GM12865 (cell line): ENCODE measurements at regions not wholly inside any gene's neighbourhood (a gene's known extent, or its start where the extent isn't known, plus 50 kb on each side); places are given as distances from the start of the nearest gene placed in this dataset.

Experiments
- DNase-seq: peaks from one replicate; pipeline ENCODE4 v3.0.0; 2010; ENCODE audit warnings: low read depth
- H3K4me3 ChIP-seq: 2 replicates; pipeline ENCODE4 v1.5.1; 2011; ENCODE audit warnings: mild to moderate bottlenecking, low read depth, low read length, control low read depth
- TF ChIP-seq, protein P1 (sequence below): IDR thresholded peaks from 2 replicates; pipeline ENCODE4 v1.5.1; 2011; ENCODE audit warnings: low read length, control low read depth, low read depth, inconsistent platforms; ENCODE audit not compliant: insufficient read depth; ENCODE audit errors: missing control alignments

DNA sequence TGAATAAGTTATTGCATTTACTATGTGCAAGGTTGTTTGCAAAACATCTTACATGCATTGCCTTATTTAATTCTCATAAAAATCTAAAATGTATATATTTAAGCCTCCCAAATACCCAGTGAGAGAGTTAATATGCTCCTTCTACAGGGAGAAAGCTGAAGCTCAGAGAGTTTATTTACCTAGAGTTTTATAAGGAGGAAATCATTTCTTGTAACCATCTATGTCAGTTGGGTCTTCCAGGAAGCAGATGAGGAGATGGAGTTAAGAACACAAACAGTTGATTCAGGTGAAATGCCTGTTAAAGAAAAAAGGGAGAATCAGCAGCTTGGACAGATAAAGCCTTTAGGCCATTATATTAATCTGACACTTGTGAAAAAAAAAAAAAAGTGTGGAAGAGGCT lies 62.6 kb upstream of the DHX40 start:
- H3K4me3 ChIP-seq, result no peak overlapping the region
- no peak for DNase-seq
- TF ChIP-seq, protein P1, sequence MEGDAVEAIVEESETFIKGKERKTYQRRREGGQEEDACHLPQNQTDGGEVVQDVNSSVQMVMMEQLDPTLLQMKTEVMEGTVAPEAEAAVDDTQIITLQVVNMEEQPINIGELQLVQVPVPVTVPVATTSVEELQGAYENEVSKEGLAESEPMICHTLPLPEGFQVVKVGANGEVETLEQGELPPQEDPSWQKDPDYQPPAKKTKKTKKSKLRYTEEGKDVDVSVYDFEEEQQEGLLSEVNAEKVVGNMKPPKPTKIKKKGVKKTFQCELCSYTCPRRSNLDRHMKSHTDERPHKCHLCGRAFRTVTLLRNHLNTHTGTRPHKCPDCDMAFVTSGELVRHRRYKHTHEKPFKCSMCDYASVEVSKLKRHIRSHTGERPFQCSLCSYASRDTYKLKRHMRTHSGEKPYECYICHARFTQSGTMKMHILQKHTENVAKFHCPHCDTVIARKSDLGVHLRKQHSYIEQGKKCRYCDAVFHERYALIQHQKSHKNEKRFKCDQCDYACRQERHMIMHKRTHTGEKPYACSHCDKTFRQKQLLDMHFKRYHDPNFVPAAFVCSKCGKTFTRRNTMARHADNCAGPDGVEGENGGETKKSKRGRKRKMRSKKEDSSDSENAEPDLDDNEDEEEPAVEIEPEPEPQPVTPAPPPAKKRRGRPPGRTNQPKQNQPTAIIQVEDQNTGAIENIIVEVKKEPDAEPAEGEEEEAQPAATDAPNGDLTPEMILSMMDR, result no peak

DNA sequence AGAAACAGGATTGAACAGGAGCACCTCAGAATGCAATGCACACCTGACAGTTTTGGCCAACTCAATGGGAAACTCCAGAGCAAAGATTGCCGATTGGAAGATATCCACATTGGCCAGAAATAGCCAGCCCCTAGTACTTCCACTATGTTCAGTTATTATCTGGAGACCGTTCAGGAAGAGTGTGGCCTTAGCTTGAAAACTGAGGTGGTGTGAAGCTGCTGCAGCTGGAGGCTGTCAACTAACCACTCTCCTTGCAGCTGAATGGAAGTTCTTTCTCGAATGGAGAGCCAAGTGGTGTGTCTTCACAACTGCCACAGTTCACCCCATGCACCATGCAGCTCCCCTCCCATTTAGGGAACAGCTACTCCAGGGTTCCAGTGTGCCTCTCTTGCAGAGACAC lies 61.9 kb upstream of the DHX40 start:
- TF ChIP-seq, protein P1, result no peak
- H3K4me3 ChIP-seq, result no peak overlapping the region
- no peak for DNase-seq

DNA sequence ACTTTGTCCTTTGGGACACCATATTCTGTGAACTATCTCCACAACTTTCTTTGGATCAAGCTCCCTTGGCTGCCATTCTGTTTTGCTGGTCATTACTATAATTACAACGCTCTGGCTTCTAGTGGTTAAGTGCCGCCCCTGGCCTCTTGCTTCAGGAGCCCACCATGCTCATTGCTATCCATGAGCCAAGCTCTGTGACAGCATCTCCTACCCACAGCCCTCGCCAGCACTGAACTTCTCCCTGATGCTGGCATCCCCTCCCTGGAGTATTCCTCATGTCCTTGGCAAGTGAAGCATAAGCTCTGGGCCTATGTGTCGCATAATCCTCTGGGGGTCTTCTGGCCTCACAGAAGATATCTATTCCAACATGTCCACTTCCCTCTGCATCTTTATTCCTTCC lies 60.6 kb upstream of the DHX40 start:
- no peak for DNase-seq
- H3K4me3 ChIP-seq, result no peak overlapping the region
- TF ChIP-seq, protein P1, result no peak

GRCh38 chr17:59505610-59506276 lies 59.7 kb upstream of the DHX40 start:
- no peak overlapping the region for H3K4me3 ChIP-seq
- TF ChIP-seq, protein P1, result no peak
- DNase-seq, result no peak

DNA sequence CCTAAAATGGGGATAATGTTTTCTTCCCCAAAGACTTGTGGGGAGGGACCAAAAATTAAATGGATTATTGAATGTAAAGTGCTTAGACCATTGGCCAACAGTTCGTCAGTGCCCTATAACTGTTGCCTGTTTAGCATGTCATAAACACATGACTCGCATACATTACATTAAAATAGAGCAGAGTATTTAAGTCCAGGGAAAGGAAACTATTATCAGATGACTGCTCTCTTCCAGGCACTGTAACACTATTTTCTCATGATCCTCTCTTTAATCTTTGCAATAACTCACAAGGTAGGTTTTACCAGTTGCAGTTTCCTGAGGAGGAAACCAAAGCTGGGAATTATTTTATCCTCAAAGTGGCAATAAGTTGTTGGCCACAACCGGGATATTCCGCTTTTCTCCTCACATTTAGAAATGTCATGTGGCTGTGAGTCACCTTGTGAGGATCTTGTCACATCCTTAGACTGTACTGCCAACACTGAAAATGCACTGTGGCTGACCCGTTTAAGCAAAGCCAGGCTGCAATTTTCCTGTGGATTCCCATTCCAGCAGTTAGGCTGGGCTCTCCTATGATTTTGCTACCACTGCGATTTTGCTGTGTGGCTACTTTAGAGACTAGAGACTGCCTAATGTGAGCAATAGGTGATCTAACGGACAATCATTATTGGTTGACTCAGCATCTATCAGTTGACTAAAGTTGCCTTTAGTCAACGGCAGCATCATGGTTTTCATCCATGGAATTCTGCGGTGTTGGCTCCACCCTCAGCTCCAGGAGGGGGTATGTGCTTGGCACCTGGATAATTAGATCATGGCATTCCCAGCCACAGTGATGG lies 58.3 kb upstream of the DHX40 start:
- H3K4me3 ChIP-seq, result no peak overlapping the region
- DNase-seq, result no peak
- TF ChIP-seq, protein P1, result no peak

GRCh38 chr17:59508999-59509625 lies 56.3 kb upstream of the DHX40 start:
- no peak overlapping the region for H3K4me3 ChIP-seq
- no peak for DNase-seq
- TF ChIP-seq, protein P1, result no peak
